ENCODE measurements at regions not wholly inside any gene's neighbourhood (a gene's known extent, or its start where the extent isn't known, plus 50 kb on each side); places are given as distances from the start of the nearest gene placed in this dataset.

DNA sequence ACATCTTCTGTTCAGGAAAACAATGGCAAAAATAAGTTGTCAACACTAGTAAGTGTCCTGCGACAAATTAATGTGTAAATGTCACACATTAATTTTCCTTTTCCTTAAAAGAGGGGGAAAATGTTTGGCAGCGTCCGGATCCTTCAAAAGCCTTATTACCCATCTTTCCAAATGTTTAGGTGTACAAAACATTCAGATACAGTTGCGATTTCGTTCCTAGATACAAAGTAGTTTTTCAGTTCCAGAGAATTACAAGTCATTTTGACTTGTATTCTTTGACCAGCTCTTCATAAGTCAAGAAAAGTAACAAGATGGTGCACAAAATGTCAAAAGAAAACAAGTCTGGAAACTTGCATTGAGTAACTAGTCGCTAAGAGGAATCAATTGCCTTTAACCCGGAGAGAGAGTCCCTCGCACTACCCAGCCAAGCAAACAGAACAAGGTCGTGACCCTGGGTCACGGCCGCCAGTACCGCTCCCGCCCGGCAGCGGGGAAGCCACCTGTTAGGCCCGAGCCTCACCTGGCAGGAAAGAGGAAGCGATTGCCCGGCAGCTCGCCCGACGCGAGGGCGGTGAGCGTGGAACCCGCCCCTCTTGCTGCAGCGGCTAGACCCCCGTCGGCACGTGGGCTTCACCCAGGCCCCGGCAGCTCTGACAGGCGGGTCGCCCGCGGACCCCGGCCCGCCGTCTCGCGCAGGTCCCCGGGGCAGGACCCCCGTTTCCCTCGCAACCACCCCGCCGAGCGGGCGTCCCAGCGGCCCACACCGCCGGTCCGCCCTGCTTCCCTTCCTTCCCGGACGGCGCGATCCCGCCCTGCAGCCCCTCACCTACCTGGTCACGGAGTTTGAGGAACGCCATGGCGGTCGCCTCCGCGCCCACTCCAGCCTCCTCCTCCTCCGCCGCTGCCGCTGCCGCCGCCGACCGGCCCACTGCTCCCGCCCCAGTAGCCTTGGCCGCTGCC is 61.0 kb upstream of the ANKRD28 start (continued):
- no peak for TF ChIP-seq MAZ (IDR thresholded peaks at IDR 0.05; ENCODE audit: borderline replicate concordance, low read depth, low read length)

DNA sequence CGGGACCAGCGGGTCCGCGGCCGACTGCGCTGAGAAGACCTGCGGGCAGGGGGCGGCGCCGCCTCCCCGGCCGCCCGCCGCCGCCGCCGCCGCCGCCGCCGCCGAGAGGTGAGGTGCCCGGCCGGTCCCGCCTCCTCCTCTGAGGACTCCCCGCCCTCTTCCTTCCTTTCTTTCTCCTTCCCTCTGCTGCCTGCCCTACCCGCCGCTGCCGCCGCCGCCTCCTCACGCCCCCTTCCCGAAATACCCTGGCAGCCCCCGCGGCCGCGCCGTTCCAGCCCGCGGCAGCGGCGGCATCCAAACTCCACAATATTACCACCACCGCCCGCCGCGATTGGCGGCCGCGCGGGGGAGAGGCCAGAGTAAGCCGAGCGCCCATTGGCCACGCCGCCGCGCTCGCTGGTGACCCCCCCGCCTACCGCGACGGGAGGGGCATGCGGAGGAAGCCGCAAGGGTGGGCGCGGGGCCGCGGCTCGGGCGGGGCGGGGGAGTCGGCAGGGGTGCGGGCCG is 61.8 kb upstream of the ANKRD28 start:
- peaks cover 8 to 33% of the 10 kb centered on the region in 2 experiments; a peak in 3 of 4 replicates for H3K79me1 ChIP-seq (ENCODE audit: low read depth in 1 of 2, low read length in 2 of 2)
- no peaks in the 10 kb centered on the region for H3K9me1 ChIP-seq (ENCODE audit: insufficient read depth, low read length)
- no peak overlapping the region for H3K23ac ChIP-seq (ENCODE audit: low read depth, low read length)
- H2BK120ac ChIP-seq (ENCODE audit: low read depth, low read length): no peak overlapping the region
- H3K27ac ChIP-seq (ENCODE audit: insufficient read depth, low read length): peak overlapping the region; percentile 50
- in situ Hi-C loops (cut with MboI; ENCODE audit: low sequenced_read_pairs) (no loop called here), dilution Hi-C loops (cut with HindIII; ENCODE audit: low sequenced_read_pairs, unreplicated experiment) (no loop called here), intact Hi-C loops (cut with micrococcal nuclease) (loop anchor here (1.0 to 5.0 kb wide), 6 partner anchors 37 to 387 kb away; partner anchors contain the start of gene GALNT15)
- H2AK9ac ChIP-seq (replicated peaks; ENCODE audit: low read depth, low read length, poor library complexity): peak overlapping the region; percentile 76
- H3K4me3 ChIP-seq (ENCODE audit: insufficient read depth, low read depth, low read length): peak overlapping the region; percentile 88
- peak; percentile 96 for ATAC-seq (ENCODE audit: low read depth)
- BruUV-seq (replicated peaks): no TSS peak
- no peaks in the 10 kb centered on the region for H3K27me3 ChIP-seq (ENCODE audit: control insufficient read depth, insufficient read depth, low read length)
- no peak overlapping the region for H3K56ac ChIP-seq (ENCODE audit: extremely low read depth, insufficient read depth, low read length)
- no peak overlapping the region for H2BK15ac ChIP-seq (ENCODE audit: low read depth, low read length)
- peak overlapping the region; percentile 89 for H2AFZ ChIP-seq (replicated peaks; ENCODE audit: low read length, poor library complexity)
- no peak overlapping the region for H2AK5ac ChIP-seq (ENCODE audit: low read depth, low read length)
- peak overlapping the region; percentile 43 for H2BK5ac ChIP-seq (ENCODE audit: low read depth, low read length, poor library complexity, severe bottlenecking)
- H3K18ac ChIP-seq (ENCODE audit: low read depth, low read length): no peak overlapping the region
- H3K14ac ChIP-seq (replicated peaks; ENCODE audit: low read depth, low read length): no peak overlapping the region
- no peak overlapping the region; a peak in 1 of 4 replicates for H4K8ac ChIP-seq (ENCODE audit: low read depth in 2 of 2, low read length in 2 of 2)
- H3K4me1 ChIP-seq (ENCODE audit: control insufficient read depth, insufficient read depth, low read length): no peaks in the 10 kb centered on the region
- H4K91ac ChIP-seq (ENCODE audit: insufficient read depth, low read depth, low read length): no peak overlapping the region
- H4K5ac ChIP-seq (ENCODE audit: low read depth, low read length): no peak overlapping the region
- H3K4me2 ChIP-seq (ENCODE audit: low read depth, low read length): no peak overlapping the region
- 0% methylated on average over 27 of the region's 73 CpGs; no CpG with 5 or more reads in 1 of the 2 experiments for WGBS, 2 experiments (ENCODE audit: extremely low coverage in 2 of 2, insufficient read length in 1 of 2)
- H3K4ac ChIP-seq (ENCODE audit: low read depth, low read length): no peak overlapping the region
- CTCF ChIA-PET: no interaction called here
- H3K9ac ChIP-seq (ENCODE audit: low read depth, low read length): peak overlapping the region; percentile 62
- POLR2A ChIA-PET (ENCODE audit: unreplicated experiment): no interaction called here
- no peak overlapping the region for H2BK20ac ChIP-seq (ENCODE audit: low read depth, low read length)
- H4K20me1 ChIP-seq (ENCODE audit: insufficient read depth, low read length): no peaks in the 10 kb centered on the region
- H3K36me3 ChIP-seq (ENCODE audit: control insufficient read depth, insufficient read depth, low read length): no peaks in the 10 kb centered on the region
- H3K9me3 ChIP-seq (ENCODE audit: control insufficient read depth, insufficient read depth, low read length): no peaks in the 10 kb centered on the region
- no peak for TF ChIP-seq CHD1 (IDR thresholded peaks at IDR 0.05; ENCODE audit: low read depth, low read length)
- TF ChIP-seq MAZ (IDR thresholded peaks at IDR 0.05; ENCODE audit: borderline replicate concordance, low read depth, low read length): peak; percentile 93; the same call in 1 of the 2 replicates
- peak; percentile 74 for DNase-seq

Measured in IMR-90 (cell line).